Fibroblast of upper back skin (primary cell): ENCODE measurements at regions not wholly inside any gene's neighbourhood (a gene's known extent, or its start where the extent isn't known, plus 50 kb on each side); places are given as distances from the start of the nearest gene placed in this dataset.

ENCODE experiments used
- DNase-seq: peaks from one replicate; pipeline ENCODE4 v3.0.0-alpha.2; 2013

DNA sequence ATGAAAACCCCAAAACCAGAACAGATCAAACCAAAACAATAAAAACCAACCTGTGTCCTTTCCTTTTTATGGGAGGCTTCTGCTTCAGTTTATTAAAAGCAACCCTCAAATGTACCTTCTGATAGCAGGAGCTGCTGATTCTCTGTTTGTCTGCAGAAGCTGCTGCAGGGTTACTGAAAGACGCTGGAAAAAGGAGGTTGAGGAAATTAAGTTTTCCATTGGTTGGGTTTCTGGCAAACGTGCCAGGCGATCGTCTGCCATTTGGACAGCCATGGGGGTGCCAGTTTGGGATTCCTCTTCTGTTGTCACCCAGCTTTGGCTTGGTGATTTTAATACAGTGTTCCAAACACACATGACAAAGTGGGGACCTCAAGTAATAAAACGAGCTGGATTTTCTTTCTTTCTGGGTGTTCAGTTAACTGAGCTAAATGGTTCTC, 185.4 kb upstream of the ZFHX3 start:
- no peak for DNase-seq

DNA sequence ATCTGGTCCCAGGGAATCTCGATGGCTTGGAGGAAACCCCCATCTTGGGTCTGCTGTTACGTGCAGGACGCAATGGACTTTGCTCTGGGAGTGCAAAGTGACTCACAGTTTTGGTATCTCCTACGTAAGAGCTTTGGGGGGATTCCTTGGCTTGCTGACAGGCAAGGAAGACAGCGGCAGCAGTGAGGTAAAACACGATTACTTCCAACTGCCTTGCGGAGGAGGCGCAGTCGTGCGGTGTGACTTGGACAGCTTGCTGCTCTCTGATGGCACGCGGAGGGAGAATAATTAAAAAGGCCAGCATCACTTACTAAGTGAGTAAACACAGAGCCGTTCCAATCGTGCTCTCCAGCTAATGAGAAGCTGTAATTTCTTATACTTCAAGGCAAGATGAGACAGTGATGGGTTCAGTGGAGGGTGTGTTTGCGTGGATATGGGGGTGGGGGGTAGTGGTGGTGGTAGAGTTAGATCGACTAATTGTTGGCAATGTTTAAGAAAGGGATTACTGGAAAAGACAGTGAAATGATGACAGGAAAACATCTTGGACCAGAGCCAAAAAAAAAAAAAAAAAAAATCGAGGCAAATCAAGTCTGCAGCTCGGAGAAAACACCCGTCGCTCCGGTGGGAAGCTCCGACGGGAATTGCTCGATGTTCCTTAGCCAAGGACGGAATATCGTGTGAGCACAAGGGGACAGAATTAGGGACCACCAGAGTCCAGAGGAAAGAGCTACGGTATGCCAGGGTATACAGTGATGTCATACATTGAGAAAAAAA, 184.8 kb upstream of the ZFHX3 start:
- DNase-seq = peak; percentile 92

DNA sequence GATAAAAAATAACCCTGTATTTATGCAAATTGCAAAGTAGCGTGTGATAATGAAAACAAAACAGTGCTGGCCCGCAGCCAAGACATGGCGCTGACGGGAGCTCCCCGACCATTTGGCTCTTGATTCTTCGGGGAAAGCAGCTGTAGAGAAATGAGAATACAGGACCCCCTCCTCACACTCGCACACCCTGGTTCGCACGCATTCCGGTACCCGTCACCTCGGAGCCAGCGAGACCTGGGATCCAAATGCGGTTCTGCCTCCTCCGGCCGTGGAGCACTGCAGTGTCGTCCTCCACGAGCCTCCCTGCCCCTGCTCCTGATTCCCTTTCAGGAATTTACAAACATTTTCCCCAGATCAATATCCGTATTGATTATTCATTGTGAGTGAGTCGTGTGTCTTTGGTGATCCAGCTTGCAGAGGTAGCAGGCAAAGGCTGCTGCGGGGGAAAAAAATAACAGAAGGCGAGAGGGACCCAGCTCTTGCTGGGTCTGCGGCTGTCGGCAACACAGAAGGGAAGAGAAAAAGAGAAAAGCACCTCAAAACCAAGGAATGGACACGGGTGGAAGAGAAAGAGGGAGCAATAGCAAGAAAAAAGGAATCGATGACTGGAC, 184.1 kb upstream of the ZFHX3 start:
- no peak for DNase-seq

DNA sequence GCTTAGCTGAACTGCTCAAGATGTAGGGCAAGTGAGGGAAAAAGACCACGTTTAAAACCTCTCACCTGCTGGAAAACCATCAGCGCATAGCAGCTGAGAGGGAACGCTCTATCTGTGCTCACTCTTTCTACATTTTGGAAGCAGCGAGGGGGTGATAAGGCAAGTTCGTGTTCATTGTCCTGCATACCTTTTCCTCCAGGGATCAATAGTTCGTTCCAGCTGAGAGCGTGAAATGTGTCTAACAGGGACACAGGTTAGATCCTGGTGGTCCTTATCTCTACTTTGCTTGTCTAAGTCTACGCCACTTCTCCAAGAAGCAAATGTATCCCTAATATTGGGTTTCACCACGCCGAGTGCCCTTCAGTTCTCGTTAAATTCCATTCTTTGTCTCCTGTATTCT, 183.5 kb upstream of the ZFHX3 start:
- no peak for DNase-seq

DNA sequence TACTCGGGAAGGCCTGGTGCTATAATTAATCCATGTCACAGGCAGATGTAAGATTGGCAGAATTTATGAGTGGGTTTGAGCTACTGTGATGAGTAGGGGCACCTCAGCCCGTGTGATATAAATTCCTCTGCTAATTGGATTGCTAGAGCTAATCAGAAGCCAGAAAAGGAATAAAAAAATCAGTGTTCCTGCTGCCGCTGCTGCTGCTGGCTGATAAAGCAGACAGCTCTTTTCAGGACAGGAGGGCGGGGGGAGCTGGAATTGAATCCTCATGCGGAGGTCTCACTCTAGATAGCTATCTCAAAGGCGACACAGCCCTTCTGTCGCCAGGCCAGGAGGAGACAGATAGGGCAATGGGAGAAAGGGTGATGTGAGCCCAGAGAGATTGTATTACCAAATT, 182.7 kb upstream of the ZFHX3 start:
- no peak for DNase-seq

DNA sequence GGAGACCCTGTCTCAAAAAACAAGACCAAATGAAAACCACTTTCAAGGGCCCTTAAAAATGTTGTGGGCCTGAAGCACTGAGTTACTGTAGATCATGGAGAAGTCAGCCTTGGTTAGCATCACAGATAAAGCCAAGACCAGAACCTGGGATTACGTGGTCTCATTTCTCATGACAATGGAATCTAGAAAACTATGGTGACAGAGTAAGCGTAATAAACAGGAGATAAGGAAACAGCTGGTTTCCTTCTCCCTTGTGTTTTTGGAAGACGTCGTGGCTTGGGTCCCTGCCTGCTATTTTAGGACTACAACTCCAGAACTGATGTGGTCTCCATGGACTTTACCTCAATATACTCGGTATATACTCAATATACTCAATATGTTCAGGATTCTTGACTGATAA, 180.7 kb upstream of the ZFHX3 start:
- peak; percentile 75 for DNase-seq

DNA sequence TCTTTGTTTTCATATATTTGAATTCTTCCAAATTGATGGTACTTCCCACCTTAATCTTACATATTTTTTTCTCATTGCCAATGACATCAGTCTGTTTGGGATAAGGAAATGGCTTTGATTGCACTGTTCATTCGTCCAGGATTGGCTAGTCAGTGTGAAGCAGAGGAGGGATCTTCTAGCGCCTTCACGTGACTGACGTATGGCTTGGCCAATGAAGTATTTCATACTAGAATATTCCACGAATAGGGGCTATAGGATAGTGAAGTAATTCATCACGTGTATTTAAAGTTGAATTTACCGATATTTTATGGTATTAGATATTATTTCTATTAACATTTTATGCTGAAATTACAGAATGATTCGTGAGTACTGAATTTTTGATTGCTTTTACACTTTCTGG, 178.7 kb upstream of the ZFHX3 start:
- no peak for DNase-seq

DNA sequence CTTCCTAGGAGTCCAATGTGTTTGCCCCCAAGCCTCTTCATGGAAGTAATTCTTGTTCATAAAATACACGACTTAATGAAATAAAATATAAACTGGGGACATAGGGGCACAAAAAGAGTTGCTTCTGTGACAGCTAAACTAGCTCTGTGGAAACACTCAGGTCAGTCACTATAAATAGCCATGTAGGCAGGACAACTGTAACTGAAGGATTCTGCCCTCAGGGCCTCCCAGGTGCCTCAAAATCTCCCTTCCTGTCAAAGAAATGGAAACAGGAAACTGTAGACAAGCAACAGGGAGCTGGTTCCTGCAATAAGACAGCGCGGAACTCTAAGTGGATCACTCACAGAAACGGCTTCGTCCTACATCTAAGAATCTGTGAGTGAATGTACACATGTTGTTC, 178.1 kb upstream of the ZFHX3 start:
- DNase-seq = no peak

DNA sequence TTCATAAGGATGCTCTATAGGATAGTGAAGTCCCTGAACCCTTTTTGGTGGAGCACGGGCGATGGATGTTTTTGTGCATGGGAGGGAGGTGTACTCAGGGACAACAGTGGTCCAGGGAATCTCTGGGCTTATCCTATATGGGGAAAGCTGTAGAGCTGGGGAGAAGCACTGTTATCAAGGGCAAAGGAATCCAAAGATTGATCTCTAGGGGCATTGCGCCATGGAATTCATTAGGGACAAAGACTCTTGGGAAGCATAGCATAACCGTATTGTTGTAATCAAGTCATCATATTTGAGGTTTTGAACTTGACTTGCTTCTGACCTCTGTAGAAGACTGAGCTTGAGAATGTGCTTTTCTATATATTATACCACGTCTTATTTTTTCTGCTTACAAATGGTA, 172.9 kb upstream of the ZFHX3 start:
- peak; percentile 42 for DNase-seq

DNA sequence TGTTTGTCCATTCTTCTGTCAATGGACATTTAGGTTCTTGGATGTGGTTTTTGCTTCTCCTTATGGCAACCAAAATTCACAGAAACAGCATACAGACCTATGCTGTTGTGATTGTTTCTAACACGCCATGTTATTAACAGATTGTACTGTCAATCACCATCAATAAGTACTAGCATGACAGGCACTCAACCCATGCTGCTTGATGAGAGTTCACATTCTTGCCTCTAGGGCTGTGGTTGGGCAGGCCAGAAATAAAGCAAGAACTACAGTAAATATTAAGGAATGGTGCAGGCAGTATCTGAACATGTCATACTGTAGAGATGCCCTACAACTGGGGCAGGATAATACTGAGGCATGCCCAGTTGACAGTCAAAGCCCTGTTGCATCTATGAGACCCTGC, 171.2 kb upstream of the ZFHX3 start:
- no peak for DNase-seq

DNA sequence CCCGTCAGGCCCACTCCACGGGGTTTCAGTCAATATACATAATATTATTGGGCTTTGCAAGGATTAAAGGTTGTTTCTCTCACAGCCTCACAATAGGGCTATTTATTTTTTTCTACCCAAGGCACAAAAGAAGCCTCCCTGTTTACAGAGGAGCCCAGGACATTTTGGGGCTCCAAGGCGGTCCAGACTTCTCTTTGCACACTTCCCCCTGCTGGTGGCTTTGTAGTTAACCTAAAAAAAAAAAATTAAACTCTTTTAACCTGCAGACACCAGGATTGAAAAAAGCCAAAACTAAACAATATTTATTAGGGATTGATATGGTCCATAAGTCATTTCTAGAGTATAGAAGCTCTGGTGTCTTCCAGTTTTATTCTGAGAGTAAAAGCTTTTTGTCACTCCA, 169.7 kb upstream of the ZFHX3 start:
- DNase-seq = no peak

DNA sequence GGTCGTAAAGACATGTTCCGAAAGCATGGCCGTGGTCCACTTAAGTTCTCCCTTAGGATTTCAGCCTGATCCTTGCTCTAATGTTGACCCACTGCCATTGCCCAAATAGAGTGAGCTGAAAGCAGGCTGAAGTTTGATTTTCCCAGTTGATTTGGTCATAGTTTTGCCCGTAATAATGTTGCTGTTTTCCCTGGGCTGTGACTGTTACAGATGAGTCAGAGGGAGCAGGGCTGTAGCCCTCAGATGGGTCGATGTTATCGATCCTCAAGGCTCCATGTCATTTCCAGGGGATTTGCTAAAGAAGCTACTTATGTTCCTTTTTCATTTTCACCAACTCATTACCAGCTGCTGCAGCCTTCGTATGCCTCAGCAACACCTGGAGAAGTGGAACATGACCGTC, 169.0 kb upstream of the ZFHX3 start:
- no peak for DNase-seq

DNA sequence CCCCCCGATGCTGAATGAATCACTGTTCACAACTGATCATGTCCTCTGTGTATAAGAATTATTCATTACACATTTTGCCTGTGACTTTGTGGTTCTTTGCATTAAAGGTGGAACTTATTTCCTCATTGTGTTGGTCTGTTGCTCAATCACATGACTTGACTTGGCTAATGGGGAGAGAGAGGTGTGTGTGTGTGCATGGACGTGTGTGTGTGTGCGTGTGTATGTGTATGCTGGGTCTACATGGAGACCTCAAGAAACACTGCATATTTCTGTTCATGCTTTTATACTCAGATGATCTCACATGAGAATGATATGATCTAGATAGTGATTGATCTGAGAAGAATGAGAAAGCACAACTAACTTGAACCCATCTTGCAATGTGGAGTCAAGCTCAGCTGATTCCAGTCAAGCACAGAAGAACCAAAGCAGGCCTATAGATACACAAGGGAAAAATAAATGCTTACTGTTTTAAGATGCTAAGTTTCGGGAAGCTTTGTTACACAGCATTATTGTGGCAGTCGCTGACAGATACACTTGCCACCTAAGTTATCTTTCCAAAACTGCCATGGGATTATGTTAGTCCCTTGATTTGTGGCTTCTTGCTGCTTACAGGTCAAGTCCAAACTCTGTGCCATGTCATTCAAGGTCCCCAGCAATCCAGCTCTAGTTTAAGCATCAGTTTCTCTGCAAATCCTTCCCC, 167.9 kb upstream of the ZFHX3 start:
- no peak for DNase-seq

DNA sequence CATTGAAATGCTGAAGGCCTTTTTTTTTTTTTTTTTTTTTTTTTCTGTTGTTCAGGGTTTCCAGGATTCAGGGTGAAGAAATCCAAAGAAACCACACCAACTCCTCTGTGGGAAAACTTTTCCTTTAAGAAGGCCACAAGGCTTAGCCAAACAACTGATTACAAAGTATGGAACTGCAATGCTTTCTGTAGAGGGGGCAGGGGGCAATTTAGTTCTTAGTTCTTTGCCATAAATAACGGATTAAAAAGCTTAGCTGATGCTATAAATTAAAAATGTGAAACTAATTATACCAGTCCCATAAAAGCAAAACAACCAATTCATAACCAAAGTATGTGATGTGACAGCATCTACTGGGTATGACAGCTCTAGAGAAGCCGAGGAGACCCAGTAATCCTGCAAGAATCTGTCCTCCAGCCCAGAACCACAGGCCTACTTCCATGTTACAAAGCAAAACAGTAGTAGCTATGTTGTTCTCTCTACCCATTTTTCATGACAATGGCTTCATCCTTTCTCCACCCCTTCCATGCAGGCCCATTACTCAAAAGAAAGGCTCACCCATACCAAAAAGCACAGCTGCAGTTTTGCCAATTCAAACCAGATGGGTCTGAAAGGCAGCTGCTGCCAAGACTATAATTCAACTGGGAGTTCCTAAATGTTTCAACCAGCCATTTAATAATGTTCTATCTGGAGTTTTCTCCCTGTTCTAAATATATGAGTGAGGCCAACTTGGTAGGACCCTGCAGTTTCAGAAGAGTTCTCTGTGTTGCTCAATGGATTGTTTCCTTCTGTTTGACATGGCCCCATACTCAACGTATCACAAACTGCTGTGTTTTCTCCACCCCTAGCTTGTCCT, 167.1 kb upstream of the ZFHX3 start:
- DNase-seq = peak; percentile 100

DNA sequence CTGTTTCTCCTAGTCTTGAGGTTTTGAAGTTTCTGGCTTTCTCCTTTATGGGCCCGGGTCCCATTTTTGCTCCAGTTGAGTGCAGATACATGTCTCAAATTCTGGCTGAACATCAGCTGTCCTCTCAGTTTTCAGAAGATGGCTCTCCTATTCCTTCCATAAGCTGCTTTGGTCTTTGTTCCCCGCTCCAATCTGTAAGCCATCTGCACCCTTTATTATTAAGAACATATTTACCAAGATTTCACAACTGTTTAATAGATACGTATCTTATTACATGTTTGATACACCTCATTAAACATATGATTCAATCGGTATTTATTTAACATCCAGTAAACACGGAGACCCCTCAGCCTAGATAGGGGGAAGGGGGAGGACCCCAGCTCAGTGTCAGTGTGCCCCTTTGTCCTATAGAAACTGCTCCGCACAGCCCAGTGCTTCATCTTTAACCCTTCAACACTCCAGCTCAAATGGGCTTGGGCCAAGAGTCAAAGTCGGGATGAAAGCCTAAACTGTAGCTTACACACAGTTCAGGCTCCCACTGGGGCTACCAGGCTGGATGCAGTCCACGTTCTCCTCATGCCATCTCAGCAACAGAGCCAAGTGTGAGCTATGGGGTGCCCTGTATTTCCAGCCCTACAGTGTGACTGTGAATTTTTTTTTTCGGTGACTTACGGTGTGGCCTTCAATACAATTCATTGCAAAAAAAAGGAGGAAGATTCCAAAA, 166.0 kb upstream of the ZFHX3 start:
- peak; percentile 52 for DNase-seq

DNA sequence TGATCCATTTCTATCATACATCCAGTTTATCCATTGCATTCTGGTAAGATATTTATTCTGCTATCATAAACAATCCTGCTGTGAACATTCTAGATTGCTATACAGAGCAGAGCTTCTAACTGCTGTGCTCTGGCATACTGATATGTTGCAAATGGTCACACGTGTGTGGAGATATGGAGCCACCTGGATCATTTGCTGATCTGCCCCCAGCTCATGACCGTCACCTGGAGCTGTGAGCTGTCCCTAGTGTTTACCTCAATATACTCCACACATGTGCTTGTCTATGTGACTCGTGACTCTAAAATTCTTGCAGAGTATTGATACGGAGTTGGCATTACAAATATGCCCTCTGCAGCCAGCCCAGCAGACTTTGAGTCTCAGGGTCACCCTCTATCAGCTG, 164.5 kb upstream of the ZFHX3 start:
- DNase-seq = no peak

DNA sequence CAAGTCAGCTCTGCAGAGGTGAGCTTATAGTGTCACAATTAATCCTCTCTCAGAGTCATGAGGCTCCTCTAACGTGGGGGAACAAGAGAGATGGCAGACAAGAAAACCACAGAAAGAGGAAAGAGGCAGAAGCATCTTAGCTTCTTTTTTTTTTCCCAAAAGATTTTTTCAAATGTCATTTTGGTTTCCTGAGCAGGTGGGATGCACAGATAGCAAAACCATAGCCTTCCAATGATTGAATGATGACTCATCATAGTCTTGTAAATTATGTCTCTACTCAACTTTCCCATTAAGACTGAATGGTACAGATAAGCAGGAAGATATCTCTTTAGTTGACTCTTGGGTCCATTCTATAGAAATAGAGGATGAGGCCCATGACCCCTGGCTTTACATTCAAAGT, 162.8 kb upstream of the ZFHX3 start:
- no peak for DNase-seq

DNA sequence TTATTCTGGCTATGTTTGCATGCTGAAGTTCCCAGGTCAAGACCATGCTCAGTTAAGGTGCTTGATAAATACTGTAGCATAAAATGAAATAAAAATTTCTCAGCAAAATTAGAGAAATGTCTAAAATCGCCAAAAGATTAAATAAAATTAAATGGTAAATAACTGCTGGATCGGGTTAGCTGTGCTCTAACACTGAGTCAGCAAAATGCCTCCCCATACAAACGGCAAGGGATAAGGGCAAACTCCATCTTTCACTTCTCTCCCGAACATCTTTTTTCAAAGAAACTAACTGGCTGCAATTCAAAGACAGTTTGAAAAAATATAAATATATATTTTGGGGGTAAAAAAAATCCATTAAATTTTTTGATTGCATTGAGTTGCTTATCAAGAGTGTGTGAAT, 162.2 kb upstream of the ZFHX3 start:
- no peak for DNase-seq

DNA sequence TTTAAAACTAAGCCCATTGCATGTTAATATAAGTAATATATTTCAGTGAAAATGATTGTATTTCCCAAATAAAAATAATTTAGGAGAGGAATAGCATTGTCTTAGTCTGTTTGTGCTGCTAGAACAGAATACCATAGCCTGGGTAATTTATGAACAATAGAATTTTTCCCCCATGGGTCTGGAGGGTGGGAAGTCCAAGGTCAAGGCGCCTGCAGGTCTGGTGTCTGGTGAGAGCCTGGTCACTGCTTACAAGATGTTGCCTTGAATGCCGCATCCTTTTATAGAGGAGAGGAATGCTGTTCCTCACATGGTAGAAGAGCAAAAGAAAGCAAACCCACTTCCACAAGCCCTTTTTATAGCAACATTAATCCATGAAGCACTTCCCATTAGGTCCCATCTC, 161.3 kb upstream of the ZFHX3 start:
- DNase-seq = no peak

DNA sequence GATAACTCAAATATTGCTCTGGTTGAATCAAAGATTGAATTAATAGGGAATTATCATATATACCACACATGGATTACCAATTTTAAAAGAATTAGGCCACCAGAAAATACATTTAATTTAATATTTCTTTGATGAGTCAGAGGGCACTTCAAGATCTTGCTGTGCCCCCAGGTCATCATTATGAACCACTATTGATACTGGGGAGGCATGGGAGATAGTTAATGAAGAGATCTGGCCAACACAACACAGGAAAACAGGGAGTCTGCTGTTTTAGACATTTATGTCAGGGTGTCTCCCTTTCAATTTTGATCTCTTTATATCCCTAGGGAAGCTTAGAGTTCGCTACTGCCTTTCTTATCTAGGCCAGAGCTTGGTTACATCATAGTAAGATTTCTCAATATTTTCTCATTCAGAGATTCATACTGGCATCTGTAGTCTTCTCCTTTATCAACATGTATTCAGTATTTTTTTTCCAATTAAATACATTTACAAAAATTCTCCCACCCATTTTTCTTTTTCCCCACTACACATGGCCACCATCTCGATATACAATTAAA, 158.3 kb upstream of the ZFHX3 start:
- DNase-seq = no peak

DNA sequence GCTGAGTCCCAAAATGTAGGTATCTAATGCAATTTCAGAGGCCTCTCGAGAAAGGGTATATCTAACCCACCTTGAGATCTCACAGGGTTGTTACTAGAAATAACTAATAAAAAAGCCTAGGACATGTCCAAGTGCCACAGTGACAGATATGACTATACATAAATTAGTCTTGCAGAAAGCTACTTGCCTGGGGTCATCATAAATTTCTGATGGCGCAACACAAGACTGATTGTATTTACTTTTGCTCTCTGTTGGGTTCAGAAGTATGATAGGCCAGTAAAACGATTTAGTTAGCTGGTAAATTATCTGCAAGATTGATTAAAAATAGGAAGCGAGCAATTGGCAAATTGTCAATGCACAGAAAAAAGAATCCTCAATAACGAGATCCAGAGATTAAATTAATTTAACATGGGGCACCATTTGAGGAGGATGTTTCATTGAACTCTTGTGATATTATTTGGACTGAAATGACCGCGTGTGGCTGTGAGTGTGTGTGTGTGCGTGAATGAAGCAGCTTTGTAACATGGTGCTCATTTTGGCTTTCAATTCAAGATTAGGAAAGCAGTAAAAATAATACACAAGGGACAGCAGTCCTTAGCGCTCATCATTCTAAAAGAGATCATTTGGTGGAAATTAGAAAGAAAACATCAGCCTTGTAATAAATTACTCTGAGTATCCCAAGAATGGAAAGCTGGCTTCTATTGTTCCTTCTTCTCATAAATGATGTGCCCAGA, 157.4 kb upstream of the ZFHX3 start:
- no peak for DNase-seq
